Trophoblast cell (in vitro differentiated cells and primary cell): ENCODE measurements at regions not wholly inside any gene's neighbourhood (a gene's known extent, or its start where the extent isn't known, plus 50 kb on each side); places are given as distances from the start of the nearest gene placed in this dataset.

Source experiments
- DNase-seq, 2 donors: peaks; one replicate each; pipeline ENCODE4 v3.0.0-alpha.2; 2016
- H2AFZ ChIP-seq: 2 replicates; pipeline ENCODE4 v1.6.1; 2013; ENCODE audit warnings: low read length, moderate library complexity, mild to moderate bottlenecking; ENCODE audit not compliant: insufficient read depth, poor library complexity
- H2AK5ac ChIP-seq: 2 replicates; pipeline ENCODE4 v1.6.1; 2013; ENCODE audit warnings: mild to moderate bottlenecking, low read length
- H2BK120ac ChIP-seq: 2 replicates; pipeline ENCODE4 v1.6.1; 2013; ENCODE audit warnings: low read length, mild to moderate bottlenecking, moderate library complexity; ENCODE audit not compliant: insufficient read depth, poor library complexity
- H2BK12ac ChIP-seq: 2 replicates; pipeline ENCODE4 v1.6.1; 2013; ENCODE audit warnings: mild to moderate bottlenecking, low read length, moderate library complexity
- H2BK5ac ChIP-seq: 2 replicates; pipeline ENCODE4 v1.6.1; 2013; ENCODE audit warnings: low read length, low read depth, moderate library complexity, mild to moderate bottlenecking; ENCODE audit not compliant: poor library complexity
- H3K14ac ChIP-seq: 2 replicates; pipeline ENCODE4 v1.6.1; 2013; ENCODE audit warnings: mild to moderate bottlenecking, low read length
- H3K18ac ChIP-seq: 2 replicates; pipeline ENCODE4 v1.6.1; 2013; ENCODE audit warnings: mild to moderate bottlenecking, low read length
- H3K23ac ChIP-seq: 2 replicates; pipeline ENCODE4 v1.6.1; 2013; ENCODE audit warnings: low read length
- H3K27ac ChIP-seq: 2 replicates; pipeline ENCODE4 v1.5.1; 2013; ENCODE audit warnings: low read depth, mild to moderate bottlenecking, inconsistent platforms, low read length, moderate library complexity
- H3K27me3 ChIP-seq: 2 replicates; pipeline ENCODE4 v1.6.1; 2013; ENCODE audit warnings: inconsistent platforms, mild to moderate bottlenecking, low read length, moderate library complexity; ENCODE audit not compliant: insufficient read depth
- H3K36me3 ChIP-seq, 2 experiments: 1 replicate in 1 of 2; 2 replicates in 1 of 2; pipeline ENCODE4 v1.6.1; 2013; ENCODE audit warnings: low read length in 2 of 2, mild to moderate bottlenecking in 2 of 2, moderate library complexity in 1 of 2; ENCODE audit not compliant: insufficient read depth in 2 of 2, control insufficient read depth in 1 of 2
- H3K4ac ChIP-seq: 2 replicates; pipeline ENCODE4 v1.6.1; 2013; ENCODE audit warnings: low read depth, mild to moderate bottlenecking, low read length, moderate library complexity
- H3K4me1 ChIP-seq, 2 experiments: 1 replicate in 1 of 2; 2 replicates in 1 of 2; pipeline ENCODE4 v1.6.1; 2013; ENCODE audit warnings: low read length in 2 of 2, mild to moderate bottlenecking in 2 of 2, moderate library complexity in 1 of 2; ENCODE audit not compliant: insufficient read depth in 2 of 2, control insufficient read depth in 1 of 2
- H3K4me2 ChIP-seq: 2 replicates; pipeline ENCODE4 v1.6.1; 2013; ENCODE audit warnings: inconsistent platforms, mild to moderate bottlenecking, low read length, moderate library complexity
- H3K4me3 ChIP-seq: 2 replicates; pipeline ENCODE4 v1.5.1; 2013; ENCODE audit warnings: mild to moderate bottlenecking, low read depth, low read length, inconsistent platforms
- H3K79me1 ChIP-seq: one replicate; pipeline ENCODE4 v1.6.1; 2013; ENCODE audit warnings: low read length
- H3K79me2 ChIP-seq: 2 replicates; pipeline ENCODE4 v1.6.1; 2013; ENCODE audit warnings: low read length, mild to moderate bottlenecking; ENCODE audit not compliant: control insufficient read depth, insufficient read depth, poor library complexity
- H3K9ac ChIP-seq: 2 replicates; pipeline ENCODE4 v1.6.1; 2013; ENCODE audit warnings: mild to moderate bottlenecking, low read length
- H3K9me3 ChIP-seq: 2 replicates; pipeline ENCODE4 v1.6.1; 2013; ENCODE audit warnings: low read depth, mild to moderate bottlenecking, control low read depth, inconsistent platforms, low read length; ENCODE audit not compliant: insufficient read depth
- H4K12ac ChIP-seq: 2 replicates; pipeline ENCODE4 v1.6.1; 2013; ENCODE audit warnings: low read depth, mild to moderate bottlenecking, low read length, moderate library complexity
- H4K8ac ChIP-seq: 2 replicates; pipeline ENCODE4 v1.6.1; 2013; ENCODE audit warnings: low read depth, mild to moderate bottlenecking, low read length, moderate library complexity
- H4K91ac ChIP-seq: one replicate; pipeline ENCODE4 v1.6.1; 2013; ENCODE audit warnings: low read depth, mild to moderate bottlenecking, low read length, moderate library complexity
- WGBS: extraction: QIAGEN DNeasy Blood & Tissue Kit; methylation state at CpG from one replicate; pipeline ENCODE4 v1.1.7; 2013; ENCODE audit warnings: missing lambda C conversion rate; ENCODE audit not compliant: insufficient read length, insufficient coverage; ENCODE audit errors: extremely low coverage; 5-methylcytosine and 5-hydroxymethylcytosine counted together

DNA sequence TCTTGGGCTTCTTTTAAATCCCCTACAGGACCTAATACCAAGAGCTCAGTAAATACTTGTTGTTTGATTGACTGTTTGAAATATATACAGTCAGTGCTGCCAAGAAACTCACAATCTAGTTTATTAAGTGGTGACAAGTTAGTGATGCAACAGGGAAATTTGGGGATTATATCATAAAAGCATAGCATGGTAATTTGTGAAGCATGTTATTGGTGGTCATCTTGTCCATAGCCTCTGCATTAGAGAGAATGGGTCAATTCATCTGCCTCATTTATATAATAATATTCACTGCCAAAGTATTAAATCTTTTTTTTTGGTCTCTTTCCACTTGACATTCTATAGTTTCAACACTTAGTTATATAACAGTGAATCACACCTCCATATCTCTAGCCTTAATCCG is 138.2 kb upstream of the SPAG17 start:
- no peak overlapping the region for H3K4ac ChIP-seq
- H3K79me2 ChIP-seq: no peaks in the 10 kb centered on the region
- H2AK5ac ChIP-seq: no peak overlapping the region
- H3K18ac ChIP-seq: no peak overlapping the region
- H3K4me1 ChIP-seq: no peaks in the 10 kb centered on the region
- no peak overlapping the region for H3K4me2 ChIP-seq
- H3K23ac ChIP-seq: no peak overlapping the region
- no peak overlapping the region for H4K91ac ChIP-seq
- no peak overlapping the region for H4K12ac ChIP-seq
- no peak overlapping the region for H2AFZ ChIP-seq
- no peak overlapping the region for H3K27ac ChIP-seq
- no peaks in the 10 kb centered on the region for H3K79me1 ChIP-seq
- no peak overlapping the region for H3K14ac ChIP-seq
- no peaks in the 10 kb centered on the region for H3K27me3 ChIP-seq
- no peak overlapping the region for H2BK120ac ChIP-seq
- H3K9me3 ChIP-seq: peaks cover 1% of the 10 kb centered on the region
- no peak overlapping the region for H2BK12ac ChIP-seq
- no peak overlapping the region for H3K9ac ChIP-seq
- H3K36me3 ChIP-seq: no peaks in the 10 kb centered on the region
- no CpG with 5 or more reads among the region's 1 CpG for WGBS
- no peak overlapping the region for H4K8ac ChIP-seq
- H2BK5ac ChIP-seq: no peak overlapping the region
- no peak overlapping the region for H3K4me3 ChIP-seq
- DNase-seq: no peak

DNA sequence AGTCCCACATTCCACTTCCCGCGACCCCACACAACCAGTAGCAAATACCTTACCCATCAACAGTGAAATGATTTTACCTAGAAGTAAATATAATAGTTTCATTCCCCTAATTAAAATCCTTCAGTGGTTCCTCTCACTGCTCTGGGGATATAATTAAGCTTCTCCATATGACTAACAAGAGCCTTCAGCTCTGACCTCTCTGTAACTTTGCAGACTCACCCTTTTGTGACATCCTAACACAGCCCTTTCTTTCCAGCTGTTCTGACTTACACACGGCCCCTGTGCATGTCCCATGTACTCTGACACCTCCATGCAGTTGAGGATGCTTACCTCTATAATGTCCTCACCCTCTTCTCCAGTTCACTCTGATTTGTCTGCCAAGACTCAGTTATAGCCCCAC is 137.3 kb upstream of the SPAG17 start:
- H3K4ac ChIP-seq: no peak overlapping the region
- no peak overlapping the region for H4K12ac ChIP-seq
- H3K4me1 ChIP-seq: no peaks in the 10 kb centered on the region
- no peak overlapping the region for H3K4me3 ChIP-seq
- no peak overlapping the region for H2BK5ac ChIP-seq
- no peak overlapping the region for H4K91ac ChIP-seq
- H3K79me1 ChIP-seq: no peaks in the 10 kb centered on the region
- no peak overlapping the region for H2AFZ ChIP-seq
- no peaks in the 10 kb centered on the region for H3K27me3 ChIP-seq
- no peak overlapping the region for H2AK5ac ChIP-seq
- no peak overlapping the region for H3K4me2 ChIP-seq
- no peak overlapping the region for H3K9ac ChIP-seq
- H2BK12ac ChIP-seq: no peak overlapping the region
- H3K27ac ChIP-seq: no peak overlapping the region
- H3K23ac ChIP-seq: no peak overlapping the region
- DNase-seq: no peak
- H3K9me3 ChIP-seq: peaks cover 1% of the 10 kb centered on the region
- H3K14ac ChIP-seq: no peak overlapping the region
- WGBS: no CpG with 5 or more reads among the region's 3 CpGs
- no peak overlapping the region for H3K18ac ChIP-seq
- H2BK120ac ChIP-seq: no peak overlapping the region
- H3K36me3 ChIP-seq: no peaks in the 10 kb centered on the region
- no peak overlapping the region for H4K8ac ChIP-seq
- H3K79me2 ChIP-seq: no peaks in the 10 kb centered on the region

DNA sequence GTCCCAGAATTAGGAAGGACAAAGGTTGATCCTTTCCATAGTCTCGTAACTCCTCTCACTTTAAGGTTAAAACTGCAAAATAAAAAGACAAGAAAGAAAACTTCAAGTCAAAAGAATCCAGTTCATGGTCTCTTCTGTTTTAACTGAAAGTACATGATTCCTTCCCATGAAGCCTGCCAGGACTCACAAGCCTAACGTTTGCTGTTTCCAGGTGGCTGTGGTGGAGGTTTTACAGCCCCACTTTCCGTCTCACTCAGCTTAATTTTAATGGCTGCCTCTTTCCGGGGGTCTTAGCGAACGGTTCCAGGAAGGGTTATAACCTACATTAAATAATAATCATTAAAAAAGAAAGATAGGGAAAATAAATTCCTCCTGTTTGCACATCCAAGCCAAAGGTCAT is 136.8 kb upstream of the SPAG17 start:
- no peaks in the 10 kb centered on the region for H3K79me1 ChIP-seq
- no peak overlapping the region for H3K4ac ChIP-seq
- no peak overlapping the region for H2BK12ac ChIP-seq
- no peaks in the 10 kb centered on the region for H3K4me1 ChIP-seq
- H3K18ac ChIP-seq: no peak overlapping the region
- H3K36me3 ChIP-seq: no peaks in the 10 kb centered on the region
- no peak overlapping the region for H4K12ac ChIP-seq
- no peak overlapping the region for H2BK5ac ChIP-seq
- H3K4me2 ChIP-seq: no peak overlapping the region
- H3K79me2 ChIP-seq: no peaks in the 10 kb centered on the region
- no peak overlapping the region for H2AK5ac ChIP-seq
- H3K9ac ChIP-seq: no peak overlapping the region
- H4K8ac ChIP-seq: no peak overlapping the region
- no peak overlapping the region for H3K27ac ChIP-seq
- no peak for DNase-seq
- H2AFZ ChIP-seq: no peak overlapping the region
- WGBS: no CpG with 5 or more reads among the region's 6 CpGs
- H2BK120ac ChIP-seq: no peak overlapping the region
- H3K9me3 ChIP-seq: peaks cover 1% of the 10 kb centered on the region
- H3K27me3 ChIP-seq: no peaks in the 10 kb centered on the region
- H4K91ac ChIP-seq: no peak overlapping the region
- H3K4me3 ChIP-seq: no peak overlapping the region
- no peak overlapping the region for H3K14ac ChIP-seq
- no peak overlapping the region for H3K23ac ChIP-seq

DNA sequence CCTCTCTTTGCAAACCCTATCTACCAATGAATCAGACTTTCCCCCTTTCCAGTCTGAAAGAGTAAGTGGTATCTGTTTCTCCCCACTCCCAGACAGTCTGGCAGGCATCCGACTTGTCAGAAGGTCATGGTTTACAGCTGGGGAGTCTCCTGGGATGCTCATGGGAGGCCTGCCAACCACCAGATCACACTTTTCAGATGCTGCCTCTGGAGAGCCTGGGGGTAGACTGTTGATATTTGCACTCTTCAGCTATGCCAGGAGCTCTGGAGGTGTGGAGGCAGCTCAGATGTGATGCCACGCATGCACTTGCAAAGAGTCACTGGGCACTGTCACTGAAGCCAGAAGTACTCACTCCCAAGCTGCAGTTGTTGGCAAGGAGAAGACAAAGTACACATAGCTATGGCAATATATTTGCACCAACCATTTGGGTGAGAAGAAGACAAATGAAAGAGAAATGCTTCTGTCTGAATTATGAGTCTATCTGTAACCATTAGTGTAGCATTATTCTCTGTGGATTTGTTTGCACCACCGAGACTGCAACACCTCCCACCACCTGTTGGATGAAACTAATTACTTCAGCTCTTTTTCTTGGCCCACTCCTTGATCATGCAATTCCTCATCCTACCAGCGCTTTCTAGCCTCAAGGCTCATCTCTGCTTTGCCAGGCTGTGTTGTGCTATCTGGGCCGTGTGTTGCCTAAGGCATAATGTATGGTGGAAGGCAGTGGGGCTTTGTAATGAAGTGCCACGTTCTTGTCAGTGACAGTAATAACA is 133.0 kb upstream of the SPAG17 start:
- no peak overlapping the region for H3K18ac ChIP-seq
- H2AK5ac ChIP-seq: no peak overlapping the region
- no peaks in the 10 kb centered on the region for H3K27me3 ChIP-seq
- H4K91ac ChIP-seq: no peak overlapping the region
- H3K36me3 ChIP-seq: no peaks in the 10 kb centered on the region
- H3K23ac ChIP-seq: no peak overlapping the region
- H3K4me2 ChIP-seq: no peak overlapping the region
- DNase-seq: no peak
- H3K27ac ChIP-seq: no peak overlapping the region
- H2BK12ac ChIP-seq: no peak overlapping the region
- no peaks in the 10 kb centered on the region for H3K79me1 ChIP-seq
- WGBS: no CpG with 5 or more reads among the region's 6 CpGs
- no peak overlapping the region for H2BK120ac ChIP-seq
- H3K4me3 ChIP-seq: no peak overlapping the region
- H3K79me2 ChIP-seq: no peaks in the 10 kb centered on the region
- no peak overlapping the region for H3K9ac ChIP-seq
- H3K9me3 ChIP-seq: peaks cover 1% of the 10 kb centered on the region
- H3K4ac ChIP-seq: no peak overlapping the region
- H4K12ac ChIP-seq: no peak overlapping the region
- H3K4me1 ChIP-seq: no peaks in the 10 kb centered on the region
- no peak overlapping the region for H3K14ac ChIP-seq
- no peak overlapping the region for H2AFZ ChIP-seq
- H4K8ac ChIP-seq: no peak overlapping the region
- no peak overlapping the region for H2BK5ac ChIP-seq
